Suppressor macrophage treated with lipopolysaccharide for 4 hours (primary cell): ENCODE measurements at regions not wholly inside any gene's neighbourhood (a gene's known extent, or its start where the extent isn't known, plus 50 kb on each side); places are given as distances from the start of the nearest gene placed in this dataset.
A peak's percentile ranks its signal among the peaks of the same experiment; 100 is the strongest.

Experiments used
- DNase-seq: peaks from one replicate; pipeline ENCODE4 v3.0.0-alpha.2; 2020

DNA sequence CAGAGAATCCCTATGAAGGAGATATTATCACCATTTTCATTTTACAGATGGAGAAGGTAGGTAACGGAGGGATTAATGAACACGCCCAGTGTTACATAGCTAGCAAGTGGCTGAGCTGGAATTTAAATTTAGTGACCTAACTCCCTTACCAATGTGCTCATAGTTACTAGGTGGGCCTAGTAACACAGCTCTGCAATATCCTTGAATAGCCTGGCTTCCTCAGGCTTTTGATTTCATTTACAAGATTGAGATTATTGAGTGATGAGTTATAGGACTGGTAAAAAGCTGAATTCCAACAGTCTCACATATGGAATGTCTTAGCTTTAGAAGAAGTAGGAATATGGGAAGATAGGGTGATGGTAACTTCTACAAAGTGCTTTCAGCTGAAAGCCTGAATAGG lies 336.3 kb upstream of the KIF2A start:
- no peak for DNase-seq

DNA sequence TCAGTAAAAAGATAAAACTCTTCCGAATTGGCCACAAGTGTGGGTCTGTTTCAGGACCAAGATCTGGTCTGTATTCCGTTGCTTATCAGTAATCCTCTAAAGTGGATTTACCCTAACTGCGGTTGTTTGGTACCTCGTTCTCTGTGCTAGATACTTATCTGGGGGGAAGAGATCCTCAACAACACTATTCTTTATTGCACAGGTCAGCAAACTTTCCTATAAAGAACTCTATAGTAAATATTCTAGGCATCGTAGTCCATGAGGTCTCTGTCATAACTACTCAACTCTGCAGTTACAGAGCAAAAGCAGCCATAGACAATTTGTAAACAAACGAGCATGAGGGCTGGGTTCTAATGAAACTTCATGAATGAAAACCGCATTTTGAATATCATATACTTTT lies 335.8 kb upstream of the KIF2A start:
- no peak for DNase-seq

DNA sequence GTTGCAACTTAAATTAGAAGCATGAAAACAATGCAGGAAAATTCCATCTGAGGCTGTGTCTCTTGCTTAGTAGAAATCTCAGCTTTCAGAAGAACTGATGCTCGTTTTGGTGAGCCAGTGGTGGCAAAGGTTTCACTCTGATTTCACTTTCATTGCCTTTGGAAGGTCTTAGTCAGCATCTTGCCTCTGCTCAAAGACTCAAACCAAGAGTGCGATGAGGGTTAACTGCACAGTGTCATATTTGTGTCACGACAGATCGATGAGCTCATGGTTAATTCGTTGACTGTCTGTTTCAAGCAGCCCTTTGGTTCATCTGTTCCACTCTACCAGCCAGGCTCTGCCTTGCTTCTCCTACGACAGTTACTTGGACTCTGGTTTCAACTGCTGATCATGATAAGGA lies 331.3 kb upstream of the KIF2A start:
- DNase-seq: no peak

DNA sequence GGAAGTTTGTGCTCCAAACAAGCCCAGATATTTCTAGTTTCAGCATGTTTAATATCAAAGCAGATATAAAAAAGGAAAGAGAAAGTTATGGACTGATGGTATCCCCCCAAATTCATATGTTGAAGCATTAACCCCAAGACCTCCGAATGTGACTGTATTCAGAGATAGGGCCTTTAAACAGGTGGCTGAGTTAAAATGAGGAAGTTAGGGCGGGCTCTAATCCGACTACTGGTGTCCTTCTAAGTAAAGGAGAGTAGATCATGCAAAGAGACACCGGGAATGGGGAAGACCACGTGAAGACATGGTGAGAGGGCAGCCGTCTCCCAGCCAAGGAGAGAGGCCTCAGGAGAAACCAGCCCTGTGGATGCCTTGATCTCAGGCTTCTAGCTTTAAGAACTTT lies 324.1 kb upstream of the KIF2A start:
- no peak for DNase-seq

DNA sequence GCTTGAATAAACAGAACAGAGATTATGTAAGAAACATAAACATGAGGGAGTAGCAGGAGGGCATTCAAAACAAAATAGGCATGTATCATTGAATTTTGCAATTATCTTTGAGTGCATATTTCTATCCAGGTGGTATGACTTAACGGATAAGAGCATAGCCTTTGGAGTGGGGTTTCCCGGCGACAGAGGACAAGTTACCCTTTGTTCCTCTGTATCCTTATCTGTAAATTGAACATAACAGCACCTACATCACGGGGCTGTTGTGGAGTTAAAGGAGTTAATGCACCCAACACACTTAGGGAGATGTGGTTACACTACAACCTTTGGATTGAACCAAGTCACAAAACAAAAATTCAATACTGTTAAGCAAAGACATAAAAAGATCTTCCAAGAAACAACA lies 314.6 kb upstream of the KIF2A start:
- DNase-seq: no peak

DNA sequence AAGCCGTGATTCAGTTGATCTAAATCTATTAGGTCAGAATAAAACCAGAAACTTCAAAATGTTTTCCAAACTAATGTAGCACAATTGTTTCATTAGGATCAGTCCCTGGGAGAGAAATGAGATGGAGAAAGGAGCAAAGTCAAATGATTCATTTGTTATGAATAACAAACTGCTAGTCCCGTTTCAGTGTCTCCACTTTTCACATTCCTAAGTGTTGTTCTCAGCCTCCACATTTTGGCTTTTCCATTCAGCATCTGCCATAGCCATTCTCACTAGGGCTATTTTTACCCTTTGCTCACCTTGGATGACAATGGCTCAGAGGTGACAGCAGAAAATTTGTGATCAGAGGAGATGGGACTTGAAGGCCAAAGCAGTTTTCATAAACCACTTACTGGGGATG lies 314.1 kb upstream of the KIF2A start:
- no peak for DNase-seq

DNA sequence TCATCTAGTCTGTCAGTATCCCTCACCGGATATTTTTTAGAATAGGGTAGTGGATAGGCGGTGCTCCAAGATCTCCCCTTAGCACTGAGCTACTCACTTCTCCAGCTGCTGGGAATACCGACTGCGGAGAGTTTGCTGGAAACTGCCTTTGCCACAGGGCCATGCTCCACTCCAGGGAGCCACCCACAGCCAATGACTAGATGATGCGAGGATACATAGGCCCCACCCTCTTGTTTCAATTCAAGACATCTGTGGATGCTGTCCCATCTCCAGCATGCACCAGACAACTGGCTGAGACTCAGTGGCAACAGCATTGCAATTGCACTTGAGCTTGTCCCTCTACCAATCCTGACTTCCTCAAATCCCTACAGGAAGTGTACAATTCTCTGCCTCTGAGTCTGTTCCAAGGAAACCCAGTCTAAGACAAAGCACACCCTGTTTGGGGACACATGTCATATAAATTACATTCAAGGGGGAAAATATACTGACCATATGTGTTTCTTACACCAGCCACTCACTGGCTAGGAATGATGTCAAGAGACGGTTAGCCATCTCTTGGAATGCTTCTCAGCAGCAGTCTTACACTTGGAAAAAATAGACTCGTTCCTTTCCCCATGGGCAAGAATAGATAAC lies 312.6 kb upstream of the KIF2A start:
- DNase-seq: no peak

DNA sequence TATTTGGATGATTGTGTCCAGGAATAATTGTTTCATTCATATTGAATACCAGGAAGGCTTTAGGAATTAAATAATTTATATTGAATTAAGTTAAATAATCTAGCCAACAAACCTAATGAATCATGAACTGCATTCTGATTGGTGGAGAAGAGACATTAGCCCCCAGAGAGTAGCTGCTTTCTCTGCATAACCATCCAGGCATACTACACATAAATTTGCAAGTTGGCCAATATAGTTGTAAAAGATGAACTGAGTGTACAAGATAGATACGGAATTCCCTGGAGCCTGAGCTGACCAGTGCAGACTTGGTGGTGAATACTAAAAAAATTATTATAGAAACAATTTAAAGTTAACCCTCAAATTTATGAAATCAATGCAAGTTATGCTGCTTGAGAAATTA lies 311.8 kb upstream of the KIF2A start:
- DNase-seq: no peak

DNA sequence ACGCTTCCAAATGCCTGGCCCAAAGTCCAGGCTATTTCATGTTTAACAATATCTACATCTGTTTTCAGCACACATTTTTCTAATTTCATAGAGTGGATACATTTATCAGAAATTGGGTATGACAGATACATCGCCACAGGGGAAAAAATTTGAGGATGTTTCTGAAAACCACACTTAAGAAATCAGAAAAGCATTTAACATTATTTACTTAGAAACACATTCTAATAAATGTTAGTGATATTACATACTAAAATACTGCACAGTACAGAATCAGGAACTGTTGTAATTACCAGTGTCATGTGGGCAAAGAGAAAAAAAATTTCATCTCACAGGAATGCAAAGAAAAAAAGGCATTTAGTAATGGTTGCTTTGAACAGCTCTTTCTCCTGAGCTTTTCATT lies 310.5 kb upstream of the KIF2A start:
- no peak for DNase-seq

DNA sequence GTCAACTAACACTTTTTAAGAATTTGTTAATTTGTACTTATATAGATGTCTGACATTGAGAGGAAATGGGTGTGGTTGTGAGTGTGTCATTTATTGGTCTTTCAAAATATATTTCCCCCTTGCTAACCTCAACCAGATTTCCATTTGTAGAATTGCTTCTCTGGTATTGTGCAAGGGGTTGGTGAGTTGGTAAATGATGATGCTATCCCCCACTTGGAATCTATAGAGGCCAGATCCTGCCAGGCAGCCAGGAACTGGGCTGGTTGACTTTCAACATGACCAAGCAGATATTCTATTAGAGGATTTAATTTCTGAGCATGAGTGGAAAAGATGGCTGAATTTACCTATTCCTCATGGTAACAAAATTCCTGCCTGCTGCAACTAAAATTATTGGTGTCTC lies 306.6 kb upstream of the KIF2A start:
- DNase-seq: peak; percentile 2

DNA sequence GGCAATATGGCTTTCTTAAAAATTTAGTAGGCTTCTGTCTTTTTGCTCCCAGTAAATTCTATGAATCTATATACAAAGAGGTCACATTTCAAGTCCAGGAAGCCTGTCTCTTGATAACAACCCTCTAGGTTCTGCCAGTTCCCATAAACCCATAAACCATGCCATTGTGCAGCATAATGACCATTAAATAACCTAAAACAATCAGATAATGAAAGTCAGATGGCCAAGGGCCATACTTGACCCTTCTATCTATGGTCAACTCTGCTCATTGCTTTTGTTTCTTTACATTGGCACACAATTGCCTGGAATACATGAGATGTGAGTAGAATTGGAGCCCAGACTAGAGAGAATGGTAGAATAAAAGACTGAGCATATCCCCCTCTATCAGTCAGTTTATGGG lies 305.4 kb upstream of the KIF2A start:
- no peak for DNase-seq

DNA sequence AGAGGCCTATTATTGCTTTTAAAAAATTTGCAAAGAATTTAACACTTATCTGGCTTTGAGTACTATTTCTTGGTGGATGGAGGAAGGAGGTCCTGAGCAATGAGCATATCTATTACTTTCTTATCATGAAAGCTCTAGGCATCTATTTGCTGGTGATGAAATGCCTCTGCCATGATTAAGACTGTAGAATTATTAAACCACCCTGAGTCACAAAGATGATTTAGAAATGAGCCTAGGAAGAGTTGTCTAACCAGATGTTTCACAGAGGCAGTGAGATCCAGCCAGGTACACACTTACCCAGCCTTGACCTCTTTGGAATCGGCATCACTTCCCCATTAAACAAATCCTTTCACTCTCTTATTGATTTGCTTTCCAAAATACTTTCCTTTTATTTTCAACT lies 304.4 kb upstream of the KIF2A start:
- DNase-seq: no peak

DNA sequence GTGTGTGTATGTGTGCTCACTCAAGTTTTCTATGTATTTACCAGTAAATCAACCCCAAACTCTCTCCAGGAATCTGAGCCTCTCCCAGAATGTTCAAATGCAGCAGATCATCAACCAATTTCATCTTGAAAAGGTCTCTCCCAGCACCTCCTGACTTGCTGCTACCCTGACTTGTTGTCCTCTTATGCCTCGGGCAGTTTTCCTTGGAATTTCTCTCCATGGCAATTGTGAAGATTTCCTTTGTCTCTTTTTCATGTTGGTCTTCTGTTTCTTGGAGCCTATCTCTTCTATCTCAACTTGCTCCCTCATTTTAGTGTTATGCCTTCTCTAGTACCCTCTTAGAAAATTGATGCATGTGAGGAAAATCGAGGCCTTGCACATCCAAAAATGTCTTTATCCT lies 303.6 kb upstream of the KIF2A start:
- no peak for DNase-seq

DNA sequence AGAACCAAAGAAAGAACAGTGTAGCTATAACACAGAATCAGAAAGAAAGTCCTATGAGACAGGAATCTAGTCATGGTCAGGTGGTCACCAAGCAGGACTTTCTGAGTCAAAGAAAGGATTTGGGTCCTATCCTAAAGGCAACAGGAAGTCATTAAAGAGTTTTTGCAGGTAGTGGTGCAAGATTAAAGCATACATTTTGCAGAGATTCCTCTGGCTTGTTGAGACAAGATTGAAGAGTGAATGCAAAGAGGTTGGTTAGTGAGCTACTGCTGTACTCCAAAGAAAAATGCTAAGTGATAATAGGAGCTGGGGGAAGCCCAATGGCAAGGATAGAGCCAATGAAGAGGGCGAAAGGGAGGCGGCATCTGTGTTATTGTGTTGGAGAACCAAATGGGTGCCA lies 300.5 kb upstream of the KIF2A start:
- no peak for DNase-seq

DNA sequence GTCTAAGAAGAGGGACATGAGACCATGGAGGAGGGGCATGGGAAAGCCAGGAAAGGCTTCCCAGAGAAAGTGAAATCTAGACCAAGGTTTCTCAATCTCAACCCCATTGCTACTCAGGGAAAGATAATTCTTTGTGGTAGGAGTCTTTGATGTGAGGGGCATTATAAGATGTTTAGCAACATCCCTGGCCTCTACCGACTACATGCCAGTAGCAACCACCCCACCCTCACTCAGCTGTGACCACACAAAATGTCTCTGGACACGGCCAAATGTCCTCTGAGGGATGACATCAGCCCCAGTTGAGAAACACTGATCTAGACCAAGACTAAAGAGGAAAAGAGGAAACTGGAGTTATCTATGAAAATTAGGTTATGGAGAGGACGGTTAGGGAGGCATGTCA lies 298.5 kb upstream of the KIF2A start:
- DNase-seq: no peak

DNA sequence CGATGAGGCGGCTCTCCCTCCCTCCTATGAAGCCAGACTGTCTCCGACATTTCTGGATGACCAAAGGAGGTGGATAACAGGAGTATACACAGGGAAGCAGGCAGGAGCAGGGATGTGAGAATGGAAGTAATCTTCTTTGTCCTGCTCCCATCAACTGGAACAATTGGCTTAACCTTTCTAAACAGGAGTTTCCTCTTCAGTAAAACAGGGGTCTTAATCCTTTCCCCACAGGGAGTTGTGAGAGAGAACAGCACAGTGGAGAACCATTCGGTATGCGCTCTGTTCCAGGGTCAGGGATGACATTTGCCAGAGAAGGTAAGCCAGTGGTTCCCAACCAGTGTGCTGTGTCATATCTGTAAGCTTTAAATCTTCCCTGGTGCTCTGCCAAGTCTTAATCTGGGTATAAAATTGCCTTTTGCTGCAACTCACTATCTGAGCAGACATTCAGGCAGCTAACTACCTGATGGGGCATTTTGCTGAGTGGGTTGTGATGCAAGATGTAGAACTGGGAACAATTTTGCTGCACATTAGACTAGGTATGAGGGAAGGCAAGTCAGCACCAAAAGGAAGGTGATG lies 294.8 kb upstream of the KIF2A start:
- no peak for DNase-seq

DNA sequence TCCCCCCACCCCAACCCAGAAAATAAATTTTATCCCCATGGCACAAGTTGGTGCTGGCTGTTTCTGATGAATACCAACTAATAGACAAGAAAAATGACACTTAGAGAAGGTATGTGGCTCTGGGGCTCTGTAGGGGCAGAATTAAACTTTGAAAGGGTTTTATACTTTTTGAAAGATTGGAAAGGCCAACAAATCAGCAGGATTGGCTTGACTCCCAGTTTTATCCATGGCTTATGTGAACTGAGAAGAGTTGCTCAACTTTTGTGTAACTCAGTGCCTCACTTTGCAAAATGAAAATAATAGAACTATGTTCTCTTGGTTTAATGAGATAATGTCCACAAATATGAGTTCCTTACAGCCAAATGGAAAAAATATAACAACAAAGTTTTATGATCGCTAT lies 288.9 kb upstream of the KIF2A start:
- DNase-seq: no peak

DNA sequence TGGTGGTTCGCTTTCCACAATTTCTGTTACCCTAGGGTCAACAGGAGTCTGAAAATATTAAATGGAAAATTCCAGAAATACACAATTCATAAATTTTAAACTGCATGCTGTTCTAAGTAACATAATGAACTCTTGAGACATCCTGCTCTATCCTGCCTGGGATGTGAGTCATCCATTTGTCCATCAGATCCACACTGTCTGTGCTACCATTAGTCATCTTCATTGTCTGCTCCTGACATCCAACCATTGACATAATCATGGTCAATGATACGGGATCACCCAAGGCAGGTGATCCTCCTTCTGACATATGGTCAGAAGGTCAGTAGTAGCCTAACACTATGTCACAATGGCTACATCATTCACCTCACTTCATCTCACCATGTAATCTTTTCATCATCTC lies 276.7 kb upstream of the KIF2A start:
- no peak for DNase-seq

DNA sequence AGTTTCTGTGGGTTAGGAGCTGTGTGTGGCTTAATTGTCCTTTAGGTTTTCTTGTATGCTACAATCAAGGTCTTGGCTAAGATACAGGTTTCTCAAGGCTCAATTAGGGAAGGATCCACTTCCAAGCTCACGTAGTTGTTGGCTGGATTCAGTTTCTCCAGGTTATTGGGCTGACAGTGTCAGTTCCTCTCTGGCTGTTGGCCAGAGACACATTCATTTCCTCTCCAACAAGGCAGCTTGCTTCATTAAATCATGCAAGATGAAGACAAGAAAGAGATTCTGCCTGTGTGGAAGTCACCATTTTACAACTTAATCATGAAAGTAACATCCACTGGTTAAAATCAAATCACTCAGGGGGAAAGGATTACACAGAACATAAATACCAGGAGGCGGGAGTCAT lies 275.7 kb upstream of the KIF2A start:
- DNase-seq: no peak

DNA sequence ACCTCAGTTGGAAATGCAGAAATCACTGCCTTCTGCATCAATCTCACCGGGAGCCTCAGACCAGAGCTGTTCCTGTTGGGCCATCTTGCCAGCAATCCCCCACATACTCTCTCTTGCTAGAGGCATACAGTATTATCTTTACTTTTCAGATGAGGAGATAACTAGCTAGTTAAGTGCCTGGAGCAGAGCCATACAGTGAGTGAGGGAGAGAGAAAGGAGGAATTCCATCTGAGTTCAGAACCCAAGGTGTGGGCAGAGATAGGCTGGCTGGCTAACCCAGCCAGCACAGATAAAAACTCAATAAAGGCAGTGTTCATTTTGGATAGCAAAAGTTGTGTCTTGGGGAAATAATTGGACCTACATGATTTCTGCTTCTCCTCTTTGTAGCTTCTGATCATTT lies 268.0 kb upstream of the KIF2A start:
- DNase-seq: no peak

DNA sequence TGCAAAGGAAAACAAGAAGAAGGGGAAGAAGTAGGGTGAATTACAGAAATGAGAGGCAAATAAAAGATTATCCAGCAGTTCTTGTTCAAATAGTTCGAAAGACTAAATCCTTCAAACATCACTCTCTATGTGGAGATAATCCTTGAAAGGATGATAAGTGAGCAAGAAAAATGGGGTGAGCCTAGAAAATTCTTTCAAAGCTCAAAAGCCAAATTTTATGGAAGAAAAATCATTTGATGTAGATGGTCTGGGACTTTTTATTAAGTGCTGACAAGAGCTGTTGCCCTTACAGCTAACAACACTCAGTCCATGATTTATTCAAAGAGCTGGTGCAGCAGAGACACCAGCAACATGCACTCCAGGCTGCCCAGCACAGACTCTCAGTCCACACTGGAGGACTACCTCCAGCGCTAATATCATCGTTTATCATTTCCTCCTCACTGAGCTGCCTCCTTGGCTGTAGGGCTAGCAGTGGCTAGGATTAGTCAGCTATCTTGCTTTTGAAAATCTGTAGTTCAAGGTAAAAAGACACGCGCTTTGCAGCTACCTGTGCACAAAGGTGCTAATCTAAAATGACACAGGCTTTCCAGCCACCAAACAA lies 264.8 kb upstream of the KIF2A start:
- DNase-seq: no peak

DNA sequence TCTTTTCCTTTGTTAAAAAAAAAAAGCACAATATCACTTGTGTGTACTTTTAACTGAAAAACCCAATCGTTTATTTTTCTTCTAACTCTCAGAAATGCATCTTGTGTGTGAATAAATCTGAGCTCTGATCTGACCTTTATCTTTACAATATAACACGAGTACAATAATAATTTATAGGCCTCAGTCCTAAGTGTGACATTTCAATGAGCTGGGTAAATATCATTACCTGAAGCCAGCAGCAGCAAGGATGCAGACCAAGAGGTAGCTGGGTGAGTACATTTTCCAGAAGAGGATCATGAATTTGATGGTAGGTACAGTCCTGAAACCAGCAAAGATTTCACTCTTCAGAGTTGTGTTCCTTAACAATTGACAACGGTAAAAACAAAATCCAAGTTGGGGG lies 264.0 kb upstream of the KIF2A start:
- no peak for DNase-seq

DNA sequence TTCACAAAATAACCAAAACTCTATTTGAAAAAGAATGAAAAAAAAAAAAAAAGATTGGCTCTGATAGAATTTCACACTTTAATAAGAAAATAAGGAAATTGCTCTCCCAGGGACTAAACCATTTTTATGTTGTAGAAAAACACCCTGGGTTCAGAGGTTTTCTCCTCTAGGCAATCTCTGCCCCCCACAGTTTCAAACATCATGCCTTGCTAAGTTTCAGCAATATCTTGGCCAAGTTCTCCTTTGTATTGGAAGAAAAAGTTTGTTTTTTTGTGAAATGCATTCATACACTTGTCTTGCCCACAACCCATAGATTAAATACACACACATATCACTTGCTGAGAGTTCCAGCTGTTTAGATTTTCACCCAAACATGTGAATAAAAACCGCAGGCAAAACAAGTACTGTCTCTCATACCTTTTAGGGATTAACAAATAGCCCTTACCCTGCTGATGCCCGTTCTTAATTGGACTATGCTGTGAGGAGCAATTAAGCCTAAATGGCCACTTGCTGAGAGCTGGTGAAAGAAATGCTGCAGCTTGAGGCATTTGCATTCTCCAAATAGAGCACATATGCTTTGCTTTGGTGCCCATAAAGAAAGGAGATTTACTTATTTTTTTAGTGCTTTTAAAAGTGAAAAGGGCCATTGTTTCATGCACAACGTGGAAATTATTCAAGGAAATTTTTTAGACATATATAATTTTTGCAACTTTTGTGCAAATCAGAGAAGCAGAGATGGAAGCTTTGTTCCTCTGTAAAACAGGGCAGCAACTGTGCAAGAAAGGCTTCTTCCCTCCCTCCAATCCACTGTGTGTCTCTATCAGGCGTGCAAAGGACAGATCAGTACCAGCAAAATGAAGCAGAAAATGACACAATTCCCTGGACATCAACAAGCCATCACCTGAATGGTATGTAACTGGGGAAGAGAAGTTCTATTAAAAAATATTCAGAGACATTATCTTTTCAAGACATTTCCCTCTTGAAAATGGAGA lies 262.4 kb upstream of the KIF2A start:
- no peak for DNase-seq

DNA sequence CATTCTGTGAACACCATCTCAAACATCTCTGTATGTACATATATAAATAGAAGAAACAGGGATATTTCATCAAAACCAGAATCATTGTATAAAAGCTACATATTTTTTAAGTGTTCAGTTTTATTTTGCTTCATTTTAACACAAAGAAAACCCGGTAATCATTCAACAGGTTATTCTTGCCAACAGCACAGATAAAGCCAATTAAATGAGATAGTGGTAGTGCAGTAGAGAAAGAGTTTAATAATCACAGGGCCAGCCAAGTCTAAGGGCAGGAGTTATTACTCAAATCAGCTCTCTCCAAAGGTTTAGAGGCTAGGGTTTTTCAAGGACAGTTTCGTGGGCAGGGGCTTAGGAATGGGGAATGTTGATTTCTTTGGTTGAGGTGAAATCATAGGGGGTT lies 261.0 kb upstream of the KIF2A start:
- DNase-seq: no peak
